ENCODE measurements at regions not wholly inside any gene's neighbourhood (a gene's known extent, or its start where the extent isn't known, plus 50 kb on each side); places are given as distances from the start of the nearest gene placed in this dataset.

DNA sequence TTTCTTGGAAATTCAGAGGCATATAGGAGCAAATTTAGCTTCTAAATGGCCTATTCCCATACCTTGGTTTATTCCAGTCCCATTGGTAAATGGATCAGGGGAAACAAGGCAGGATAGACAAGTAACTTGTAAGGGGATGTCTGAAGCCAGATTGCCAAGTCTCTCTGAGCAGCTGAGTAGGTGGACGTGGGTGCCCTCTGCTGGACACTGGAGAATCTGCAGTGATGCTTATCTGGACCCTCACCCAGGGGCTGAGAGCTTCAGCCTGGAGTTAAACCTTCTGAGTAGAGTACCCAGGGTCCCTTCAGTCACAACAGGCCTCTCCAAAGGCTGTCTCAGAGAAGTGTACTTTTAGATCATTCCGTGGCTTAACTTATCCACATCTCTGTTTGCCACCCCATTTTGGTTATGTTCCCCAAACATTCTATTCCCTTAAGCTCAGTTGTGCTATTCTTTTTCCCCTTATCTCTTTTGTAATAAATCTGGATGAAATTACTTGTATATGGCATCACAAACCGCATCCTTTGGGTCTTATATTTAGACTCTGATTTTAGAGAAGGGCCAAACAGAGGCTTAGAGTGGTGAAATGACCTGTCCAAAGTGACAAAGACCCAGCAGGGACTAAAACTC is 218.3 kb upstream of the GLRA1 start:
- peak; percentile 86 for DNase-seq
- H3K4me1 Mint-ChIP-seq: no peaks in the 10 kb centered on the region
- intact Hi-C loops (cut with micrococcal nuclease): loop anchor here (1.0 to 10.0 kb wide), 3 partner anchors 318 to 484 kb away; no protein-coding TSS in a partner anchor
- H3K27ac Mint-ChIP-seq: no peak overlapping the region
- no peak overlapping the region for H3K4me3 Mint-ChIP-seq
- H3K9me3 Mint-ChIP-seq: no peaks in the 10 kb centered on the region
- no peaks in the 10 kb centered on the region for H3K36me3 Mint-ChIP-seq (ENCODE audit: low read depth)
- H3K27me3 Mint-ChIP-seq: peaks cover 3% of the 10 kb centered on the region

DNA sequence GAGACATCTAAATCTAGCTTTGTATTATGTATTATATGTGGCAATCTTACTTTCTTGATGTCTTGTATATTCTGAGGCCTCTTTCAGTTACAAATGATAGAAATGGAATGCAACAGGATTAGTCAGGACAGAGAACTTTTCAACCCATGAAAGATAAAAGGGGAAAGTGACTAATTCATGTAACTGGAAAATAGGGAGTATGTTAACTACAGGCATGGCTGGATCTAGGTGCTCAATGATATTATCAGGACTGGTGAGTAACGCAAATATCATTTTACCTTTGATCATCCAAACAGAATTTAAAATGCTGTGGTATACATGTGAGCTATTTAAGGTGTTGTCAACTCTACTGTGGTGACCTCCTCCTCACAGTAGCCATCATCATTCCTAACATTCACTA is 215.7 kb upstream of the GLRA1 start:
- no peaks in the 10 kb centered on the region for H3K9me3 Mint-ChIP-seq
- H3K27me3 Mint-ChIP-seq: peaks cover 5% of the 10 kb centered on the region
- no peak overlapping the region for H3K27ac Mint-ChIP-seq
- no peaks in the 10 kb centered on the region for H3K4me1 Mint-ChIP-seq
- no peaks in the 10 kb centered on the region for H3K36me3 Mint-ChIP-seq (ENCODE audit: low read depth)
- intact Hi-C loops (cut with micrococcal nuclease): loop anchor here (10.0 kb wide), 1 partner anchor 364 kb away; no protein-coding TSS in a partner anchor
- DNase-seq: no peak
- H3K4me3 Mint-ChIP-seq: no peak overlapping the region

- no peak overlapping the region for H3K27ac Mint-ChIP-seq
- H3K4me3 Mint-ChIP-seq: no peak overlapping the region
- intact Hi-C loops (cut with micrococcal nuclease): no loop called here
- H3K4me1 Mint-ChIP-seq: no peaks in the 10 kb centered on the region
- DNase-seq: no peak
- H3K27me3 Mint-ChIP-seq: peaks cover 5% of the 10 kb centered on the region
- H3K9me3 Mint-ChIP-seq: no peaks in the 10 kb centered on the region
- no peaks in the 10 kb centered on the region for H3K36me3 Mint-ChIP-seq (ENCODE audit: low read depth)
Measured at GRCh38 chr5:152137063-152137462, 212.4 kb upstream of the GLRA1 start.

- no peak overlapping the region for H3K4me3 Mint-ChIP-seq
- H3K4me1 Mint-ChIP-seq: no peaks in the 10 kb centered on the region
- intact Hi-C loops (cut with micrococcal nuclease): no loop called here
- H3K27ac Mint-ChIP-seq: no peak overlapping the region
- H3K27me3 Mint-ChIP-seq: peaks cover 5% of the 10 kb centered on the region
- no peaks in the 10 kb centered on the region for H3K9me3 Mint-ChIP-seq
- no peaks in the 10 kb centered on the region for H3K36me3 Mint-ChIP-seq (ENCODE audit: low read depth)
- DNase-seq: no peak
Measured at GRCh38 chr5:152136321-152136720, 211.7 kb upstream of the GLRA1 start.

DNA sequence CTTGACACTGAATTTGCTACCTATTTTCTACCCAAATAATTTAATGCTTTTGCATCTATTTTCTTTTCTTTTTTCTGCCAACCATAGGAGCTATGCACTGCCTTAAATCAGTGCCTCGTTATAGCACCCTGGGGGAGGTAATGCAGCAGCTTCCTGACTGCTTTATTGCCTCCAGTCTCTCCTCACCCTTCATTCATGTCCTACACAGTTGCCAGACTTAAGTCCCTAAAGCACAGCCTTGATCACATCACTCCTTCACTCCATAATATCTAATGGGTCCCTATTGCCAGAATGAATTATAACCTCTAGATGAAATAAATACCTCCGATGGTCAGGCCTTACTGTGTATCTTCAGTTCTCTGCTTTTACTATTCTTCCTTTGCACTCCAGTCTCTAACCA is 211.2 kb upstream of the GLRA1 start:
- H3K4me1 Mint-ChIP-seq: no peaks in the 10 kb centered on the region
- intact Hi-C loops (cut with micrococcal nuclease): no loop called here
- no peaks in the 10 kb centered on the region for H3K36me3 Mint-ChIP-seq (ENCODE audit: low read depth)
- DNase-seq: no peak
- H3K9me3 Mint-ChIP-seq: no peaks in the 10 kb centered on the region
- H3K27me3 Mint-ChIP-seq: peaks cover 5% of the 10 kb centered on the region
- no peak overlapping the region for H3K27ac Mint-ChIP-seq
- no peak overlapping the region for H3K4me3 Mint-ChIP-seq

GRCh38 chr5:152125661-152126205 is 201.1 kb upstream of the GLRA1 start:
- H3K9me3 Mint-ChIP-seq: no peaks in the 10 kb centered on the region
- H3K4me1 Mint-ChIP-seq: no peaks in the 10 kb centered on the region
- H3K36me3 Mint-ChIP-seq (ENCODE audit: low read depth): no peaks in the 10 kb centered on the region
- intact Hi-C loops (cut with micrococcal nuclease): no loop called here
- no peak for DNase-seq
- H3K4me3 Mint-ChIP-seq: no peak overlapping the region
- H3K27ac Mint-ChIP-seq: no peak overlapping the region
- H3K27me3 Mint-ChIP-seq: no peaks in the 10 kb centered on the region

DNA sequence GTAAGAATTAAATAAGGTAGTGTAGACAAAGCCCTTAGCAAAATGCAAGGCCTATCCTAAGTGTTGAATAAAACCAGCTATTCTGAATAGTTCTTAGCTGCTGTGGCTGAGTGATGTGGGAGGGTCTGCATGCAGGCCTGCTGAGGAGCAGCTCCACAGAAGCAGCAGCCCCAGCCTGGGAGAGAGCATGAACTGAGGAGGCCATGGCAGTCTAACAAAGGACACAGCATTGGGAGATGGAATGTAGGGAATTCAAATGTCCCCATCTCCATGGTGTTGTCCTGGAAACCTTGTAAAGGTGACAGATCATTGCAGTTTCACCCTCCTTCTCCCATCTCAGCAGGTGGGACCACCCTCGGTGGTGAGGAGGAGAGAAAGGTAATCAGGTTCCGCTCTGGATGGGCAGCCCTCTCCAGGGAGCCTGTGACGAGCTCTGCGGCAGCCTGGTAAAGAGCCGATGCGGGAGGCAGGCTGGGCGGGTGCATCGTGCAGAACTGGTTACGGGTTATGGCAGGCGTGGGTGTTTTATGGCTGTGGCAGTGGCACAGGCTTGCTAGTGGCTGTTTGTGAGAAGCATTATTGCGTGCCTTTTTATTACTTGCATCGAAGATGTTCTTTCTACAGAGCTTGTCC is 199.9 kb upstream of the GLRA1 start:
- Mint-ChIP-seq H3K27ac (no peak overlapping the region), H3K9me3 (no peaks in the 10 kb centered on the region), H3K4me3 (no peak overlapping the region), H3K36me3 (ENCODE audit: low read depth) (no peaks in the 10 kb centered on the region), H3K27me3 (no peaks in the 10 kb centered on the region), H3K4me1 (no peaks in the 10 kb centered on the region)
- no peak for DNase-seq
- intact Hi-C loops (cut with micrococcal nuclease): no loop called here

GRCh38 chr5:152118676-152119470 is 194.2 kb upstream of the GLRA1 start:
- intact Hi-C loops (cut with micrococcal nuclease): no loop called here
- Mint-ChIP-seq H3K4me1 (no peaks in the 10 kb centered on the region), H3K4me3 (no peak overlapping the region), H3K27ac (no peak overlapping the region), H3K9me3 (no peaks in the 10 kb centered on the region), H3K36me3 (ENCODE audit: low read depth) (no peaks in the 10 kb centered on the region), H3K27me3 (peaks cover 2% of the 10 kb centered on the region)
- no peak for DNase-seq

DNA sequence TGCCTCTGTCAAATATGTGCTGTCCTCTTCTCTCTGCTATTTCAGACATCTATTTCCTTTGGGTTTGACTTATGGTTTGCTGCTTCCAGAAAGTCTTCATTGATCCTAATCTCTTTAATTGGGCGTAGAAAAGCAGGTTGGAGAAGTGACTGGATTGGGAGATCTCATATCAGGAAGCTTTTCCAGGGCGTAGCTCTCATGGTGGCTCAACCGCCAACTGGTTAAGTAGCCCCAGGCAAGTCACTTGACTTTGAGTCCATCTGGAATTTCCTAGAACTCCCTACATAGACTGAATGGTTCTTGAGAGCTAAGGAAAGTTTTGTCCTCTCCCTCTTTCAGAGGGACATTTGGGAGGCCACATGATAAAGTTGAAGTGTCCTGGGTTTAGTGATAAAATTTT is 192.3 kb upstream of the GLRA1 start:
- Mint-ChIP-seq H3K36me3 (ENCODE audit: low read depth) (no peaks in the 10 kb centered on the region), H3K27me3 (peaks cover 2% of the 10 kb centered on the region), H3K27ac (no peak overlapping the region), H3K9me3 (no peaks in the 10 kb centered on the region), H3K4me3 (no peak overlapping the region), H3K4me1 (peaks cover 2% of the 10 kb centered on the region)
- DNase-seq: no peak
- intact Hi-C loops (cut with micrococcal nuclease): no loop called here

DNA sequence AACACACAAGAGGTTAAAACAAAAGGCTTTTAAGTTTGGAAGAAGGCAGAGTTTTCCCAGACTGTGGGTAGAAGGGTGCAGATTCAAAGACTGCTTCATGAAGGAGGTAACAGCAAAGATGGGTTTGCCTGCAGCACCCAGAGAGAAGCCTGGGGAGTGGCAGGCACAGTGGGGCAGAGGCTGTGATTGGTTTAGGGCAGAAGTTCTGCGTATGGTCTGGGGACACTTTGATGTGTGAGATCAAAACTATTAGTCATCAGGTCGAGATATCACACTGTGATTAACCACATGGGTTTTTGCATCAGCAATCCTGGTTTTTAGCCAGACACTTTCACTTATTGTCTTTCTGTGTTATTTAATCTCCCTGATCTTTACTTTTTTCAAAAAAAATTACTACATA is 188.8 kb upstream of the GLRA1 start:
- no peaks in the 10 kb centered on the region for H3K9me3 Mint-ChIP-seq
- H3K4me3 Mint-ChIP-seq: no peak overlapping the region
- intact Hi-C loops (cut with micrococcal nuclease): no loop called here
- DNase-seq: no peak
- H3K27me3 Mint-ChIP-seq: peaks cover 2% of the 10 kb centered on the region
- H3K27ac Mint-ChIP-seq: no peak overlapping the region
- H3K36me3 Mint-ChIP-seq (ENCODE audit: low read depth): no peaks in the 10 kb centered on the region
- peaks cover 2% of the 10 kb centered on the region for H3K4me1 Mint-ChIP-seq

DNA sequence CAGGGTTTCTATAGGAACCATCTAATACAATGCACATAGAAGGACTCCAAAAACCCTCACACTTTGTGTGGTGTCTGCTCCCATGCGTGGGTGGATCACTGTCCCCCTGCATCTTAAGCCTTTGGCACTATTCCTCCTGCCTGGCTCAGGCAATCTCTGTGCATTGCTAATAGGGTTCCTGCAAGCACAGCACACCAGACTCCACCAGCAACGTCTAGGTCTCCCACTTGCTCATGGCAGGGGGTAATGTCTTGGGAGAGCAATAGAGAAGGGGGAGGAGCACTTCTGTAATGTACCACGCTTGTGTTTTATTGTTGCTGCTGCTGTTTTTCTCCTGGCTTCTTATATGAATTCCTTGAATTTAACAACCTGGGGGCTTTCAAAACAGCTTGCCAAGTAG is 182.6 kb upstream of the GLRA1 start:
- H3K9me3 Mint-ChIP-seq: no peaks in the 10 kb centered on the region
- no peaks in the 10 kb centered on the region for H3K27me3 Mint-ChIP-seq
- H3K4me1 Mint-ChIP-seq: no peaks in the 10 kb centered on the region
- no peak overlapping the region for H3K4me3 Mint-ChIP-seq
- intact Hi-C loops (cut with micrococcal nuclease): no loop called here
- no peak overlapping the region for H3K27ac Mint-ChIP-seq
- no peak for DNase-seq
- no peaks in the 10 kb centered on the region for H3K36me3 Mint-ChIP-seq (ENCODE audit: low read depth)

DNA sequence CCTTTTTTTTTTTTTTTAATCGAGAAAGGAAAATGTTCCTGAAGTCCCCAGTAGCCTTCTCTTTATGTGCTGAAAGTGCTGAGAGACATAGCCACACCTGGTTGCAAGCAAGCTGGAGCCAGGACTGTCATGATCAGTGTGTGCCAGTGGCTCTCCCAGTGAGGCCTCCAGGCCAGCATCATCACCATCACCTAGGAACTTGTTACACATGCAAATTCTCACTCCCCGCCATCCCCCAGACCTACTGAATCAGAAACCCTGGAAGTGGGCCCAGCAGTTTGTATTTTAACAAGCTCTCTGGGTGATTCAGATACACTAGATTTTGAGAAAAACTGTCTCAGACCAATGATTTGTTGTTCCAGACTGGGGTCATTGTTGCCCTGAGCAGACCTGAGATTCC is 181.9 kb upstream of the GLRA1 start:
- no peak for DNase-seq
- no peaks in the 10 kb centered on the region for H3K27me3 Mint-ChIP-seq
- no peaks in the 10 kb centered on the region for H3K9me3 Mint-ChIP-seq
- no peaks in the 10 kb centered on the region for H3K4me1 Mint-ChIP-seq
- H3K4me3 Mint-ChIP-seq: no peak overlapping the region
- H3K27ac Mint-ChIP-seq: no peak overlapping the region
- H3K36me3 Mint-ChIP-seq (ENCODE audit: low read depth): no peaks in the 10 kb centered on the region
- intact Hi-C loops (cut with micrococcal nuclease): no loop called here

- no peak overlapping the region for H3K4me3 Mint-ChIP-seq
- no peaks in the 10 kb centered on the region for H3K9me3 Mint-ChIP-seq
- H3K27me3 Mint-ChIP-seq: no peaks in the 10 kb centered on the region
- intact Hi-C loops (cut with micrococcal nuclease): no loop called here
- no peaks in the 10 kb centered on the region for H3K36me3 Mint-ChIP-seq (ENCODE audit: low read depth)
- DNase-seq: no peak
- no peak overlapping the region for H3K27ac Mint-ChIP-seq
- H3K4me1 Mint-ChIP-seq: no peaks in the 10 kb centered on the region
Measured at GRCh38 chr5:152105085-152105484, 180.4 kb upstream of the GLRA1 start.

GRCh38 chr5:152104211-152104610 is 179.6 kb upstream of the GLRA1 start:
- intact Hi-C loops (cut with micrococcal nuclease): no loop called here
- no peak overlapping the region for H3K4me3 Mint-ChIP-seq
- H3K4me1 Mint-ChIP-seq: no peaks in the 10 kb centered on the region
- H3K36me3 Mint-ChIP-seq (ENCODE audit: low read depth): no peaks in the 10 kb centered on the region
- no peaks in the 10 kb centered on the region for H3K27me3 Mint-ChIP-seq
- no peaks in the 10 kb centered on the region for H3K9me3 Mint-ChIP-seq
- DNase-seq: no peak
- H3K27ac Mint-ChIP-seq: no peak overlapping the region

Data from activated CD4-positive, alpha-beta T cell treated with anti-CD3 and anti-CD28 coated beads, Interleukin-2, amount 10 ng/mL, durations not matched to agents 24 days and 14 days (primary cell).